Upper lobe of left lung (tissue), 4 donors: ENCODE measurements at regions not wholly inside any gene's neighbourhood (a gene's known extent, or its start where the extent isn't known, plus 50 kb on each side); places are given as distances from the start of the nearest gene placed in this dataset.

Experiments used
- POLR2A ChIP-seq, 4 donors: fragments of 450-650 bp; IDR thresholded peaks; one replicate each; pipeline ENCODE4 v1.5.1; 2016 to 2017; ENCODE audit warnings: antibody characterized with exemption in 4 of 4, mild to moderate bottlenecking in 2 of 4
- POLR2AphosphoS5 ChIP-seq, 2 donors: sonication (generic); formaldehyde crosslinking; IDR thresholded peaks; one replicate each; pipeline ENCODE4 v1.5.1; 2017; ENCODE audit warnings: antibody characterized with exemption in 2 of 2
- TF ChIP-seq, protein P1 (sequence below), 6 experiments: fragments of 450-650 bp in 4 of 6; fragments of 200-600 bp in 2 of 6; sonication (generic) in 2 of 6; IDR thresholded peaks; one replicate each; pipeline ENCODE4 v1.5.1; 2016 to 2019; ENCODE audit warnings: antibody characterized with exemption in 6 of 6

- TF ChIP-seq POLR2A (IDR thresholded peaks at IDR 0.05): no peak
- TF ChIP-seq, protein P1, sequence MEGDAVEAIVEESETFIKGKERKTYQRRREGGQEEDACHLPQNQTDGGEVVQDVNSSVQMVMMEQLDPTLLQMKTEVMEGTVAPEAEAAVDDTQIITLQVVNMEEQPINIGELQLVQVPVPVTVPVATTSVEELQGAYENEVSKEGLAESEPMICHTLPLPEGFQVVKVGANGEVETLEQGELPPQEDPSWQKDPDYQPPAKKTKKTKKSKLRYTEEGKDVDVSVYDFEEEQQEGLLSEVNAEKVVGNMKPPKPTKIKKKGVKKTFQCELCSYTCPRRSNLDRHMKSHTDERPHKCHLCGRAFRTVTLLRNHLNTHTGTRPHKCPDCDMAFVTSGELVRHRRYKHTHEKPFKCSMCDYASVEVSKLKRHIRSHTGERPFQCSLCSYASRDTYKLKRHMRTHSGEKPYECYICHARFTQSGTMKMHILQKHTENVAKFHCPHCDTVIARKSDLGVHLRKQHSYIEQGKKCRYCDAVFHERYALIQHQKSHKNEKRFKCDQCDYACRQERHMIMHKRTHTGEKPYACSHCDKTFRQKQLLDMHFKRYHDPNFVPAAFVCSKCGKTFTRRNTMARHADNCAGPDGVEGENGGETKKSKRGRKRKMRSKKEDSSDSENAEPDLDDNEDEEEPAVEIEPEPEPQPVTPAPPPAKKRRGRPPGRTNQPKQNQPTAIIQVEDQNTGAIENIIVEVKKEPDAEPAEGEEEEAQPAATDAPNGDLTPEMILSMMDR (IDR thresholded peaks at IDR 0.05): no peak
- no peak for TF ChIP-seq POLR2AphosphoS5 (IDR thresholded peaks at IDR 0.05)
These were observed 191.2 kb downstream of the WDR11 start for GRCh38 chr10:121042342-121042741.
